Loucy (cell line): ENCODE measurements at regions not wholly inside any gene's neighbourhood (a gene's known extent, or its start where the extent isn't known, plus 50 kb on each side); places are given as distances from the start of the nearest gene placed in this dataset.

ENCODE experiments used
- H2AFZ ChIP-seq: fragments of 200-600 bp; sonication (generic); 2 replicates; pipeline ENCODE4 v1.6.0; 2016; ENCODE audit warnings: antibody characterized with exemption, mild to moderate bottlenecking, low read length, moderate library complexity
- H3F3A ChIP-seq: fragments of 200-600 bp; 2 replicates; pipeline ENCODE4 v1.6.0; 2016; ENCODE audit warnings: antibody characterized with exemption, low read depth, mild to moderate bottlenecking
- H3K27me3 ChIP-seq: fragments of 200-600 bp; sonication (generic); 2 replicates; pipeline ENCODE4 v1.6.1; 2014; ENCODE audit warnings: low read length, mild to moderate bottlenecking; ENCODE audit not compliant: insufficient read depth, poor library complexity, severe bottlenecking
- H3K36me3 ChIP-seq: fragments of 200-600 bp; sonication (generic); 2 replicates; pipeline ENCODE4 v1.6.1; 2016; ENCODE audit warnings: low read length; ENCODE audit not compliant: insufficient read depth
- H3K4me1 ChIP-seq: fragments of 200-600 bp; sonication (generic); 2 replicates; pipeline ENCODE4 v1.5.1; 2014; ENCODE audit warnings: low read length, mild to moderate bottlenecking; ENCODE audit not compliant: insufficient read depth, poor library complexity, severe bottlenecking
- H3K4me2 ChIP-seq: fragments of 200-600 bp; sonication (generic); 2 replicates; pipeline ENCODE4 v1.6.0; 2014; ENCODE audit warnings: antibody characterized with exemption, low read length, low read depth, mild to moderate bottlenecking; ENCODE audit not compliant: poor library complexity, severe bottlenecking
- H3K4me3 ChIP-seq: fragments of 200-600 bp; sonication (generic); 2 replicates; pipeline ENCODE4 v1.5.1; 2014; ENCODE audit warnings: low read length, mild to moderate bottlenecking, mixed read lengths; ENCODE audit not compliant: poor library complexity, severe bottlenecking
- H3K79me2 ChIP-seq: fragments of 200-600 bp; sonication (generic); 2 replicates; pipeline ENCODE4 v1.6.1; 2014; ENCODE audit warnings: low read length; ENCODE audit not compliant: insufficient read depth
- H3K9ac ChIP-seq: fragments of 200-600 bp; sonication (generic); 2 replicates; pipeline ENCODE4 v1.6.0; 2014; ENCODE audit warnings: mild to moderate bottlenecking, low read depth, low read length, moderate library complexity; ENCODE audit not compliant: poor library complexity, severe bottlenecking
- H3K9me2 ChIP-seq: fragments of 200-600 bp; sonication (generic); replicated peaks from 2 replicates; pipeline ENCODE4 v1.6.1; 2016; ENCODE audit warnings: low read depth, low read length, mixed read lengths
- H3K9me3 ChIP-seq: fragments of 200-600 bp; sonication (generic); 2 replicates; pipeline ENCODE4 v1.6.1; 2014; ENCODE audit warnings: mild to moderate bottlenecking, antibody characterized with exemption, low read length, low read depth; ENCODE audit not compliant: insufficient read depth
- H4K20me1 ChIP-seq: fragments of 200-600 bp; sonication (generic); 2 replicates; pipeline ENCODE4 v1.6.0; 2014; ENCODE audit warnings: antibody characterized with exemption, low read length, mild to moderate bottlenecking; ENCODE audit not compliant: insufficient read depth, poor library complexity, severe bottlenecking
- CTCF ChIP-seq: fragments of 200-600 bp; sonication (generic); conservative IDR thresholded peaks from 2 replicates; pipeline ENCODE4 v1.5.1; 2014; ENCODE audit warnings: mild to moderate bottlenecking, antibody characterized with exemption, low read length
- EZH2phosphoT487 ChIP-seq: fragments of 200-600 bp; IDR thresholded peaks from 2 replicates; pipeline ENCODE4 v1.6.1; 2018; ENCODE audit warnings: antibody characterized with exemption, mild to moderate bottlenecking, moderate library complexity, borderline replicate concordance

GRCh38 chr6:169990095-169991030, 238.9 kb downstream of the ERMARD start:
- H2AFZ ChIP-seq: no peak overlapping the region
- TF ChIP-seq EZH2phosphoT487 (no peak), CTCF (no peak)
- H3K27me3 ChIP-seq: no peaks in the 10 kb centered on the region
- no peak overlapping the region for H3K9ac ChIP-seq
- no peaks in the 10 kb centered on the region for H3K36me3 ChIP-seq
- no peaks in the 10 kb centered on the region for H3K79me2 ChIP-seq
- H3F3A ChIP-seq: no peaks in the 10 kb centered on the region
- peaks cover 9% of the 10 kb centered on the region; the same call in 1 of the 2 replicates for H3K9me3 ChIP-seq
- H3K4me3 ChIP-seq: no peak overlapping the region
- H4K20me1 ChIP-seq: no peaks in the 10 kb centered on the region
- no peak overlapping the region for H3K4me2 ChIP-seq
- H3K4me1 ChIP-seq: no peaks in the 10 kb centered on the region
- H3K9me2 ChIP-seq: no peaks in the 10 kb centered on the region

GRCh38 chr6:169989594-169989993, 238.2 kb downstream of the ERMARD start:
- Histone ChIP-seq H3K9me2 (no peaks in the 10 kb centered on the region), H3K36me3 (no peaks in the 10 kb centered on the region), H3K4me1 (no peaks in the 10 kb centered on the region), H3K79me2 (no peaks in the 10 kb centered on the region), H3K4me2 (no peak overlapping the region), H4K20me1 (no peaks in the 10 kb centered on the region), H3K27me3 (no peaks in the 10 kb centered on the region), H3K4me3 (no peak overlapping the region), H3K9ac (no peak overlapping the region), H3F3A (no peaks in the 10 kb centered on the region), H2AFZ (no peak overlapping the region), H3K9me3 (peaks cover 8% of the 10 kb centered on the region; the same call in 1 of the 2 replicates)
- no peak for TF ChIP-seq EZH2phosphoT487
- TF ChIP-seq CTCF: no peak

- Histone ChIP-seq H3K4me1 (no peaks in the 10 kb centered on the region), H3K36me3 (no peaks in the 10 kb centered on the region), H3K9ac (no peak overlapping the region), H3K27me3 (no peaks in the 10 kb centered on the region), H3K79me2 (no peaks in the 10 kb centered on the region), H3K9me3 (peaks cover 2% of the 10 kb centered on the region; the same call in 1 of the 2 replicates), H2AFZ (no peak overlapping the region), H3K9me2 (no peaks in the 10 kb centered on the region), H3F3A (no peaks in the 10 kb centered on the region), H3K4me2 (no peak overlapping the region), H4K20me1 (no peaks in the 10 kb centered on the region), H3K4me3 (no peak overlapping the region)
- TF ChIP-seq CTCF: no peak
- TF ChIP-seq EZH2phosphoT487: no peak
Observed at GRCh38 chr6:169988769-169989550, 237.5 kb downstream of the ERMARD start.
